ENCODE measurements at regions not wholly inside any gene's neighbourhood (a gene's known extent, or its start where the extent isn't known, plus 50 kb on each side); places are given as distances from the start of the nearest gene placed in this dataset.

- no peak for TF ChIP-seq TCF12 (IDR thresholded peaks at IDR 0.05; ENCODE audit: low read depth)
- peak; percentile 30; the same call in 1 of the 2 replicates for TF ChIP-seq RAD21 (IDR thresholded peaks at IDR 0.05; ENCODE audit: low read depth)
These were observed 72.9 kb upstream of the UQCRFS1 start for GRCh38 chr19:29285878-29286277.

GRCh38 chr19:29287061-29287460, 74.1 kb upstream of the UQCRFS1 start:
- TF ChIP-seq CREB1 (IDR thresholded peaks at IDR 0.05; ENCODE audit: low read depth) (no peak), TAF1 (IDR thresholded peaks at IDR 0.05; ENCODE audit: low read depth) (no peak), USF1 (IDR thresholded peaks at IDR 0.05) (no peak), MAX (IDR thresholded peaks at IDR 0.05) (no peak), EGR1 (IDR thresholded peaks at IDR 0.05) (no peak), FOXM1 (IDR thresholded peaks at IDR 0.05; ENCODE audit: borderline replicate concordance, low read depth) (no peak), YY1 (IDR thresholded peaks at IDR 0.05; ENCODE audit: low read depth) (no peak), NFIC (IDR thresholded peaks at IDR 0.05) (no peak), CEBPB (IDR thresholded peaks at IDR 0.05) (no peak), RAD21 (IDR thresholded peaks at IDR 0.05; ENCODE audit: low read depth) (no peak), ZBTB7A (IDR thresholded peaks at IDR 0.05; ENCODE audit: low read depth) (no peak), EP300 (IDR thresholded peaks at IDR 0.05; ENCODE audit: borderline replicate concordance) (no peak), TCF12 (IDR thresholded peaks at IDR 0.05; ENCODE audit: low read depth) (no peak)

GRCh38 chr19:29288256-29288655, 75.3 kb upstream of the UQCRFS1 start:
- TF ChIP-seq CREB1 (IDR thresholded peaks at IDR 0.05; ENCODE audit: low read depth) (no peak), TCF12 (IDR thresholded peaks at IDR 0.05; ENCODE audit: low read depth) (no peak), ZBTB7A (IDR thresholded peaks at IDR 0.05; ENCODE audit: low read depth) (no peak), REST (IDR thresholded peaks at IDR 0.05; ENCODE audit: low read depth) (no peak), CEBPB (IDR thresholded peaks at IDR 0.05) (no peak)

- TF ChIP-seq ZBTB7A (IDR thresholded peaks at IDR 0.05; ENCODE audit: low read depth), result no peak
- TF ChIP-seq CREB1 (IDR thresholded peaks at IDR 0.05; ENCODE audit: low read depth), result no peak
- no peak for TF ChIP-seq USF1 (IDR thresholded peaks at IDR 0.05)
- TF ChIP-seq FOXM1 (IDR thresholded peaks at IDR 0.05; ENCODE audit: borderline replicate concordance, low read depth), result no peak
- TF ChIP-seq TCF12 (IDR thresholded peaks at IDR 0.05; ENCODE audit: low read depth), result no peak
- no peak for TF ChIP-seq RAD21 (IDR thresholded peaks at IDR 0.05; ENCODE audit: low read depth)
- TF ChIP-seq MAX (IDR thresholded peaks at IDR 0.05), result no peak
- TF ChIP-seq TEAD4 (IDR thresholded peaks at IDR 0.05), result no peak
- TF ChIP-seq NFIC (IDR thresholded peaks at IDR 0.05), result no peak
- TF ChIP-seq YY1 (IDR thresholded peaks at IDR 0.05; ENCODE audit: low read depth), result no peak
- no peak for TF ChIP-seq TAF1 (IDR thresholded peaks at IDR 0.05; ENCODE audit: low read depth)
- no peak for TF ChIP-seq REST (IDR thresholded peaks at IDR 0.05; ENCODE audit: low read depth)
- no peak for TF ChIP-seq EP300 (IDR thresholded peaks at IDR 0.05; ENCODE audit: borderline replicate concordance)
- TF ChIP-seq EGR1 (IDR thresholded peaks at IDR 0.05), result no peak
- TF ChIP-seq CEBPB (IDR thresholded peaks at IDR 0.05), result no peak
These were observed 76.1 kb upstream of the UQCRFS1 start for GRCh38 chr19:29289020-29289419.

GRCh38 chr19:29290853-29291252, 77.9 kb upstream of the UQCRFS1 start:
- TF ChIP-seq FOXM1 (IDR thresholded peaks at IDR 0.05; ENCODE audit: borderline replicate concordance, low read depth) (no peak), TEAD4 (IDR thresholded peaks at IDR 0.05) (no peak), MAX (IDR thresholded peaks at IDR 0.05) (no peak), NFIC (IDR thresholded peaks at IDR 0.05) (no peak), RAD21 (IDR thresholded peaks at IDR 0.05; ENCODE audit: low read depth) (no peak), CREB1 (IDR thresholded peaks at IDR 0.05; ENCODE audit: low read depth) (no peak), EP300 (IDR thresholded peaks at IDR 0.05; ENCODE audit: borderline replicate concordance) (no peak), ZBTB7A (IDR thresholded peaks at IDR 0.05; ENCODE audit: low read depth) (no peak), YY1 (IDR thresholded peaks at IDR 0.05; ENCODE audit: low read depth) (no peak), REST (IDR thresholded peaks at IDR 0.05; ENCODE audit: low read depth) (no peak), EGR1 (IDR thresholded peaks at IDR 0.05) (no peak), USF1 (IDR thresholded peaks at IDR 0.05) (no peak), TAF1 (IDR thresholded peaks at IDR 0.05; ENCODE audit: low read depth) (no peak), CEBPB (IDR thresholded peaks at IDR 0.05) (no peak), TCF12 (IDR thresholded peaks at IDR 0.05; ENCODE audit: low read depth) (no peak)
